ENCODE measurements at regions not wholly inside any gene's neighbourhood (a gene's known extent, or its start where the extent isn't known, plus 50 kb on each side); places are given as distances from the start of the nearest gene placed in this dataset.
"Not testable (repeated sequence)": the region's sequence is repeated elsewhere in the genome, so short reads cannot be mapped to it uniquely, and the experiment has no call there.

- TF ChIP-seq POLR2AphosphoS5 (IDR thresholded peaks at IDR 0.05) (no peak), EP300 (IDR thresholded peaks at IDR 0.05) (no peak), CTCF (IDR thresholded peaks at IDR 0.05) (no peak), POLR2A (IDR thresholded peaks at IDR 0.05) (no peak)
These were observed 571.0 kb downstream of the TMTC2 start for GRCh38 chr12:83257726-83258125.

GRCh38 chr12:83256562-83256961, 569.9 kb downstream of the TMTC2 start:
- 87 to 92% methylated on average over 3 of the region's 3 CpGs for WGBS, 2 donors
- no peak for DNase-seq
- no peak overlapping the region for H3K4me3 ChIP-seq
- H3K27me3 ChIP-seq: no peaks in the 10 kb centered on the region
- no peaks in the 10 kb centered on the region for H3K4me1 ChIP-seq
- no peaks in the 10 kb centered on the region for H3K36me3 ChIP-seq
- H3K27ac ChIP-seq: no peak overlapping the region
- no peak for ATAC-seq (ENCODE audit: low FRiP score in 2 of 2)
- H3K9me3 ChIP-seq: no peaks in the 10 kb centered on the region
- TF ChIP-seq EP300 (IDR thresholded peaks at IDR 0.05) (no peak), POLR2AphosphoS5 (IDR thresholded peaks at IDR 0.05) (no peak), CTCF (IDR thresholded peaks at IDR 0.05) (no peak), POLR2A (IDR thresholded peaks at IDR 0.05) (no peak)

More at GRCh38 chr12:83257726-83258125, 571.0 kb downstream of the TMTC2 start:
- Histone ChIP-seq H3K4me3 (no peak overlapping the region), H3K27ac (no peak overlapping the region), H3K9me3 (no peaks in the 10 kb centered on the region), H3K36me3 (no peaks in the 10 kb centered on the region), H3K4me1 (no peaks in the 10 kb centered on the region), H3K27me3 (no peaks in the 10 kb centered on the region)
- ATAC-seq (ENCODE audit: low FRiP score in 2 of 2): no peak
- DNase-seq: no peak

- no peaks in the 10 kb centered on the region for H3K9me3 ChIP-seq
- TF ChIP-seq EP300 (IDR thresholded peaks at IDR 0.05) (no peak), POLR2A (IDR thresholded peaks at IDR 0.05) (no peak), POLR2AphosphoS5 (IDR thresholded peaks at IDR 0.05) (no peak), CTCF (IDR thresholded peaks at IDR 0.05) (no peak)
- H3K27me3 ChIP-seq: no peaks in the 10 kb centered on the region
- WGBS, 2 donors: 84 to 85% methylated on average over 1 of the region's 1 CpG
- no peaks in the 10 kb centered on the region for H3K4me1 ChIP-seq
- DNase-seq (no peak), ATAC-seq (ENCODE audit: low FRiP score in 2 of 2) (no peak)
- H3K36me3 ChIP-seq: no peaks in the 10 kb centered on the region
- H3K4me3 ChIP-seq: no peak overlapping the region
- no peak overlapping the region for H3K27ac ChIP-seq
These were observed 564.2 kb downstream of the TMTC2 start for GRCh38 chr12:83250866-83251265.

- DNase-seq (no peak), ATAC-seq (ENCODE audit: low FRiP score in 2 of 2) (no peak)
- H3K27ac ChIP-seq: no peak overlapping the region
- no peaks in the 10 kb centered on the region for H3K9me3 ChIP-seq
- TF ChIP-seq CTCF (IDR thresholded peaks at IDR 0.05) (no peak), POLR2AphosphoS5 (IDR thresholded peaks at IDR 0.05) (no peak), EP300 (IDR thresholded peaks at IDR 0.05) (no peak), POLR2A (IDR thresholded peaks at IDR 0.05) (no peak)
- no peaks in the 10 kb centered on the region for H3K36me3 ChIP-seq
- no peaks in the 10 kb centered on the region for H3K4me1 ChIP-seq
- no peaks in the 10 kb centered on the region for H3K27me3 ChIP-seq
- 84 to 95% methylated on average over 3 of the region's 3 CpGs for WGBS, 2 donors
- H3K4me3 ChIP-seq: no peak overlapping the region
These were observed 558.5 kb downstream of the TMTC2 start for GRCh38 chr12:83245156-83245555.

GRCh38 chr12:83244001-83244400, 557.3 kb downstream of the TMTC2 start:
- no peaks in the 10 kb centered on the region for H3K36me3 ChIP-seq
- H3K27ac ChIP-seq: no peak overlapping the region
- no peak for TF ChIP-seq POLR2AphosphoS5 (IDR thresholded peaks at IDR 0.05)
- TF ChIP-seq POLR2A (IDR thresholded peaks at IDR 0.05): no peak
- TF ChIP-seq EP300 (IDR thresholded peaks at IDR 0.05): no peak
- TF ChIP-seq CTCF (IDR thresholded peaks at IDR 0.05): no peak
- no peaks in the 10 kb centered on the region for H3K9me3 ChIP-seq
- no peak overlapping the region for H3K4me3 ChIP-seq
- no peaks in the 10 kb centered on the region for H3K27me3 ChIP-seq
- no peaks in the 10 kb centered on the region for H3K4me1 ChIP-seq
- ATAC-seq (ENCODE audit: low FRiP score in 2 of 2) (no peak), DNase-seq (no peak)

GRCh38 chr12:83233987-83234386, 547.3 kb downstream of the TMTC2 start:
- not testable (repeated sequence) for H3K4me3 ChIP-seq; H3K27me3 ChIP-seq; H3K9me3 ChIP-seq; H3K36me3 ChIP-seq; H3K27ac ChIP-seq; ATAC-seq (ENCODE audit: low FRiP score in 2 of 2); H3K4me1 ChIP-seq; DNase-seq

GRCh38 chr12:83226960-83227359, 540.3 kb downstream of the TMTC2 start:
- not testable (repeated sequence) for H3K4me3 ChIP-seq

More at GRCh38 chr12:83226960-83227359, 540.3 kb downstream of the TMTC2 start:
- not testable (repeated sequence) for H3K36me3 ChIP-seq; DNase-seq; H3K9me3 ChIP-seq; ATAC-seq (ENCODE audit: low FRiP score in 2 of 2); H3K27ac ChIP-seq; H3K4me1 ChIP-seq; H3K27me3 ChIP-seq

Measured in upper lobe of left lung (tissue), 6 donors.